Activated CD8-positive, alpha-beta memory T cell treated with anti-CD3 and anti-CD28 coated beads for 24 hours (primary cell): ENCODE measurements at regions not wholly inside any gene's neighbourhood (a gene's known extent, or its start where the extent isn't known, plus 50 kb on each side); places are given as distances from the start of the nearest gene placed in this dataset.

ENCODE experiments used
- DNase-seq: peaks from one replicate; pipeline ENCODE4 v3.0.0-alpha.2; 2020

DNA sequence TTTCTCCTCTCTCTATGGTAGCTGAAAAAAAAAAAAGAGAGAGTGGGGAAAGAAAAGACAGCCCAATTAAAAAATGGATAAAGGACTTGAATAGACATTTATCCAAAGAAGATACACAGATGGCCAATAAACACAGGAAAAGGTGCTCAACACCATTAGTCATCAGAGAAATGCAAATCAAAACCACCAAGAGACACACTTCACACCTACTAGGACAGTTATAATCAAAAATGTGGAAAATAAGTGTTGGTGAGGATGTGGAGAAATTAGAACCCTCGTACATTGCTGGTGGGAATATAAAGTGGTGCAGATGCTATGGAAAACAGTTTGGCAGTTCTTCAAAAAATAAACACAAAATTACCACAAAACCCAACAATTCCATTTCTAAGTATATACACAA lies 172.4 kb upstream of the GRIN2B start:
- no peak for DNase-seq

DNA sequence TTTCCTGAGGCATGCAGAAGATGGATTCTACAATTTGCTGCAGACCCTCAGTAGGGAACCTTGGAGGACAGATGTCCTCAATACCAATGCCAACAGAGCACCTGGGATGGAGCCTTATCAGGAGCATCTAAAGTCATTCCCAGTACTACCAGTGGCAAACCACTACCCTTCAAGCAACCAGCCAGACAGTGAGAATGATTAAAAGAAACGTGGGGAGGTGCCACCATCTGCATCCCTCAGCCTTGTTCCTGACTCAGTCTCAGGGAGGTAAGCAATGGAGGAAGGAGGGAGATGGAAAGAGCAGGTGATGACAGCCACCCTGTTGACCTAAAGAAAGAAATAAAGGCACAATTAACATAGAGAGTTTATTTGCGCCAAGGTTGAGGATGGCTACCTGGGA lies 175.2 kb upstream of the GRIN2B start:
- no peak for DNase-seq

GRCh38 chr12:14157088-14157747 lies 175.8 kb upstream of the GRIN2B start:
- DNase-seq: no peak

DNA sequence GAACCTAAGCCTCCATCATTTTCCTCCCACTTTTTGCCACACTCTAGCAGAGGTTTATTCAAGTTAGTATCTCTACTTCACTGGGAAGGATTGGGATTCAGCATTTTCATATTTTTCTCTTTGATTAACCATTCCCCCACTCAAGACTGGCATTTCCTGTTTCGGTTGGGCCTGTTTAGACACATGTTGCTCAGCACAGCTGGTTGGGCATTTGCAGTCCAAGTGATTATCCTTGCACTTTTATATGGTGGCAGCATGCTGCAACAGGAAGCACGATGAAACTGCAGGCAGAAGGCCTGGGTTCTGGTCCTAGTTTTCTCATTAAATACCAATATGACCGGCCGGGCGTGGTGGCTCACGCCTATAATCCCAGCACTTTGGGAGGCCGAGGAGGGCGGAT lies 182.9 kb upstream of the GRIN2B start:
- DNase-seq: no peak

DNA sequence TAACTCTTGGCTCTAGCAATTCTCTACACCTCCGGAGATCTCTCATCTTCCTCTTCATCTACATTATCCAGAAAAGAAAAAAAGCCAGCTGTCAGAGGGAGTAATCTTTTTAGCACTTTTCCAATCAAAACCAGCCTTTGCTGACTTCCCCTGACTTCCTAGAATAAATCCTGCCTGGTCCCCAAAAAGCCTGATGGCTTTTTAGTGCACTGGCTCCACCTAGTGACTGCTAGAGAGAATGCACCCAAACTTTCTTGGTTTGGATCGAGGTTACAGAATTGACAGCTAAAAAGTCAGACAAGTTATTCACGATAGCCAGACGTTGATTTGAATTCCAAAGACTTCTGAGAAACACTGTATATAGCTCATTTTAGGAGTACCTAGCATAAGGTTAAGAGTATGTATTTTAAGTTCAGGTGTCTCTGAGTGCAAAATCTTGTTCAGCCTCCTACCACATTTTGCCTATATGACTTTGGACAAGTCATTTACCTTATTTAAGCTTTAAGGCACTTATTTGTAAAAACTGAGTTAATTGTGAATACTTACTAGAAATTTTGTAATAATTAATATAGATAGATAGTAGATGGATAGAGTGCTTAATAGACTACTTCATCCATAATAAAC lies 185.7 kb upstream of the GRIN2B start:
- peak; percentile 63 for DNase-seq

GRCh38 chr12:14169281-14169680 lies 187.9 kb upstream of the GRIN2B start:
- DNase-seq: no peak

DNA sequence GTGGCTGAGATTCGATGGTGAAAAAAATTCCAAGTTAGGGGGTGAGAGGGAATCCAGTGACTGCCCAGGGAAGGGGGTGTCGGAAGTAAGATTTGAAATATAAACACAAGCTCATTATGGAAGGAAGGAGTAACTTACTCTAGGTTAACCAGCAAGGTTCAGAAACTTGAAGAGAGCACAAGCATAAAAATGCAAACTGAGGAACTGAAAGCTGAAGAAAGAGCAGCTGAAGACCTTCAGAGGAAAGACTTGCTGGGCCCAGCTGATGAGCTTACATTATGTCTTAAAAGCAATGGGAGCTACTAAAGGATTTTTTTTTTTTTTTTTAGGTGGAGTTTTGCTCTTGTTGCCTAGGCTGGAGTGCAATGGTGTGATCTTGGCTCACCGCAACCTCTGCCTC lies 189.7 kb upstream of the GRIN2B start:
- DNase-seq: no peak

- DNase-seq: no peak
Measured at GRCh38 chr12:14175206-14175605, 190.3 kb upstream of the ATF7IP start.

DNA sequence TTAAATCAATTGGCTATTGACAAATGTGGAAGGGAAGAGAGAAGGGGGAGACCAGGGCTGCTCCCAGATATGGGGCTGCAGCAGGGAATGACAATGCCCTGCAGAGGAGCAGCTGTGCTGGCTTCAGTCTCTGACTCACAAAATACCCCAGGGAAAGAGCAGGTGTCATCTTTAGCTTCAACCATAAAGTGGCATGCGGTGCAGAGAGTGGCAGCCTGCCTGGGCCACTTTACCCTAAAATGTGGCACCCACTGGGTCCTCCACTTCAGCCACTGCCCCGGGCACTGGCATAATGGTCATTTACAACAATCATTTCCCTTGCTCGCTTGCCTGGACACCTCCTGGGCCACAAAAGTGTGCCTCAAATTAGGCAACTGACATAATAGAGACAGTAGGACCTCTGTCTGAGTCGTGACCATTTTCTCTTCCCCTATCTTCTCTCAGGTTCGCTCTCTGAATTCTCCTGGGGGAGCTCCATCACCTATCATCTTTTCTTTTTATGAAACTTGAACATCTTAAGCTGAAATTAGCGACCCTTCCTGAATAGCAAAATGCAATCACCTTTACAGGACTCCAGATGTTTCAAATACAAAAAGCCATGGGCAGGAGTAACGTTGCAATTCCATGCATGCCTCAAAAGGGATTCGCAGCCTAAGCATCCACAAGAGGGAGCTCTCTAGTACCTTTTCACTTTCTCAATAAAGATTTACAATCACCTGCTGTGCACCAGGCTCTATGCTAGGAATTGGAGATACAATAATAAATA lies 179.9 kb upstream of the ATF7IP start:
- no peak for DNase-seq

DNA sequence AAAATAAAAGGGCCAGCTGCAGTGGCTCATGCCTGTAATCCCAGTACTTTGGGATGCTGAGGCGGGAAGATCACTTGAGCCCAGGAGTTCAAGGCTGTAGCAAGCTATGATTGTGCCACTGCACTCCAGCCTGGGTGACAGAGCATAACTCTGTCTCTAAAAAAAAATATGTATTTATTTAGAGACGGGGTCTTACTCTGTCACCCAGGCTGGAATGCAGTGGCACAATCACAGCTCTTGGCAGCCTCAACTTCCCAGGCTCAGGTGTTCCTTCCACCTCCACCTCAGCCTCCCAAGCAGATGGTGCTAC lies 179.3 kb upstream of the ATF7IP start:
- DNase-seq: no peak

GRCh38 chr12:14187002-14187401 lies 178.5 kb upstream of the ATF7IP start:
- no peak for DNase-seq

- DNase-seq: no peak
Measured at GRCh38 chr12:14187966-14188365, 177.5 kb upstream of the ATF7IP start.

- no peak for DNase-seq
Measured at GRCh38 chr12:14188744-14189143, 176.7 kb upstream of the ATF7IP start.

DNA sequence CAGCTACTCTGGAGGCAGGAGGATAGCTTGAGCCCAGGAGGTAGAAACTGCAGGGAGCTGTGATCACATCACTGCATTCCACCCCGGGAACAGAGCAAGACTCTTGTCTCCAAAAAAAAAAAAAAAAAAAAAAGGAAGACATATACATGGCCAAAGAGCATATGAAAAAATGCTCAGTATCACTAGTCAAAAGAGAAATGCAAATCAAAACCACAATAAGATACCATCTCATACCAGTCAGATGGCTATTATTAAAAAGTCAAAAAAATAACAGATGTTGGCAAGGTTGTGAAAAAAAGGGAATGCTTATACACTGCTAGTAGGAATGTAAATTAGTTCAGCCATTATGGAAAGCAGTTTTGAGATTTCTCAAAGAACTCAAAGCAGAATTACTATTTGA lies 174.8 kb upstream of the ATF7IP start:
- no peak for DNase-seq

DNA sequence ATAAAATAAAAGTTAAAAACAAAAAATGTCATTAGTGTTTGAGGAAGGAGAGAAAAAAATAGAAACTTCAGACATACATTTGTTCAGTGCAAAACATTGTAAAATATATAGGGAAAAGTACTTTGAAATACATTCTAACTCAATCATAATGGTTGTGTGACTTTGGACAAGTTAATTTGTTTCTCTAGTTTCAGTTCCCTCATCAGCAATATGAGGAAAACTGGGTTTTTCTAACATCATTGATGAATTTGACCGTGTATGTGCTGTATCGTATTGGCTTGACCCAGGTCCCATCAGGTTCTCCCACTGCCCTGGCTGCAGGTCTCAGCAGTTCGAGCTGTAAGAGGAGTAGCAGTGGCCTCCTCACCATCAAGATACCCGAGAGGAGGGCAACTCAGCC lies 173.9 kb upstream of the ATF7IP start:
- DNase-seq: no peak

DNA sequence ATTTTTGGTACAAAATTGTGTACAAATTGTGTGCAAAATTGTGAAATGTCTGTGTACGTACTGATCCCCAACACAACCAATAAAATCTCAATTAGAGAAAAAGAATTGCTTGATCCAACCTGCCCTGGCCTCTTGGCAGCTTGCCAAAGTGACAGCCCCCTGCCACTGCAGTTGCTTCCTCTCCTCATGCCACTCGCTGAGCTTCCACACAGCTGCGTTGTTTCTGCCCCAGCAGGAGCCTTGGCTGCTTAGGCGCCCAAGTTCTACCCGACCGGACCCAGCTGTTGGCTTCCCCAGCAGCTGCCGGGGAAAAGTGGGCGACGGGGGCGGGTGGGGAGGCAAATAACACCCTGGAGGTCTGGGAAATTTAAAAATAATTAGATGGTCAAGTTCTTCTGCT lies 171.8 kb upstream of the ATF7IP start:
- DNase-seq: no peak

DNA sequence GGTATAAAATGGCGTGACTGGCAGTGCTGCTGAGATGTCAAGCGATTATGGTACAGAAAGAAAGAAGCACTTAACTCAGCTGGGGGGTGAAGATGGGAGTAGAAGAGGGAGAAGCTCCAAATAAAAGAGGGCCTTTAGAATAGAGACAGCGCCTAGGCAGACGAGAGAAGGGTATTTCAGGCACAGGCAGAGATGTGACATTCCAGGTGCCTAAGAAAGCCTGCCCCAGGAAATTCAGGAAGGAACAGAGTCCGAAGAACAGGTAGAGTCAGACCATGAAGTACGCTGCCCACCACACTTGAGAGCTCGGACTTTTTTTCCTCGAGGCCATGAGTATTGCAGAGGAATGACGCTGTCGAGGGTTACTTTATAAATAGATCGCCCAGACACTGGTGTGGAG lies 170.9 kb upstream of the ATF7IP start:
- no peak for DNase-seq

DNA sequence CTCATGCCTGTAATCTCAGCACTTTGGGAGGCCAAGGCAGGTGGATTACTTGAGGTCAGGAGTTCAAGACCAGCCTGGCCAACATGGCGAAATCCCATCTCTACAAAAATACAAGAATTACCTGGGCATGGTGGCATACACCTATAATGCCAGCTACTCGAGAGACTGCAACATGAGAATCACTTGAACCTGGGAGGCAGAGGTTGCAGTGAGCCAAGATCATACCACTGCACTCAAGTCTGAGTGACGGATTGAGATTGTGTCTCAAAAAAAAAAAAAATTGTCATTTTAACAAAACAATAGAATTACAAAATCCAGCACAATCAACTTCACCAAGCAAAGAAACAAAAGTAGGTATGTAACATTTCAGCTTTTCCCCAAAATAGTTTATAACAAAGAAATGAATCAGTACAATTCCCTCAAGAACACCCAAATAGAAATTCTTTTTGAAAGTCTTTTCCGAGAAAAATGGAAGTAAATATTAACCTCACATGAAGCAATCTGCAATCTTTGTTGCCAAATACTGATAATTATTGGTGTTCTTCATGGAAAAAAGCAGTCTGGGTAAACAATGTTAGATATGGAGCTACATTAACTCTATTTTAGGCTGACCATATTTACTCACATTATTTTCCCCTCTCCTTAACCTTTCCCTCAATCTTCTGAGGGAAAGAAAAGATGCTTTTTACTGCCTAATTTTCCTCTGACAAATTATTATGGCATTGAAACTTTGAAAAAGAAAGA lies 165.9 kb upstream of the ATF7IP start:
- DNase-seq: no peak

DNA sequence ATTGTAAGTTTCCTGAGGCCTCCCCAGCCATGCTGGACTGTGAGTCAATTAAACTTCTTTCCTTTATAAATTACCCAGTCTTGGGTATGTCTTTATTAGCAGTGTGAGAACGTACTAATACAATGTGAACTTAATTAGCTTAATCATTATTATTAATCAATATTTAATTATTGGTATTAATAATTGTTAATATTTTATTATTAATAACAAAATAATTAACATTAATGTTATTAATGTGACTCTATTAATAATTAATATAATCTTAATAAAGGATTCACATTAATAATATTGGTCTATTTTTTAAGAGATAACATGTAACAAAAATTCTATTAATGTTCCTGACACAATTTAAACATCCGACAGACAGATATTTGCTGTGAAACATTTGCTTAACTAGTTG lies 164.9 kb upstream of the ATF7IP start:
- DNase-seq: no peak

DNA sequence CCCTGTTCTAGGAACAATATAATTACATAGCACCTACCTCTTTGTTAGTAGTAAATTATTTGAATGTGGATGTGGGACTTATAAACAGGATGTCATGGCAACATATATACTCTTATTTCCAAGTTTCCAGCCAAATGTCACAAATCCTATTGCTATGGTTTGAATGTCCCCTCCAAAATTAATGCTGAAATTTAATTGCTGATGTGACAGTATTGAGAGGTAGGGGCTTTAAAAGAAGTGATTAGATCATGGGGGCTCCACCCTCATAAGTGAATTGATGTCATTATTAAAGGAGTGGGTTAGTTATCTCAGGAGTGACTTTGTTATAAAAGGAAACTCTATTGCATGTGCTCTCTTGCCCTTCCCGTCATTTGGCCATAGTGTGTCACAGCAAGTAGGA lies 164.2 kb upstream of the ATF7IP start:
- DNase-seq: no peak

DNA sequence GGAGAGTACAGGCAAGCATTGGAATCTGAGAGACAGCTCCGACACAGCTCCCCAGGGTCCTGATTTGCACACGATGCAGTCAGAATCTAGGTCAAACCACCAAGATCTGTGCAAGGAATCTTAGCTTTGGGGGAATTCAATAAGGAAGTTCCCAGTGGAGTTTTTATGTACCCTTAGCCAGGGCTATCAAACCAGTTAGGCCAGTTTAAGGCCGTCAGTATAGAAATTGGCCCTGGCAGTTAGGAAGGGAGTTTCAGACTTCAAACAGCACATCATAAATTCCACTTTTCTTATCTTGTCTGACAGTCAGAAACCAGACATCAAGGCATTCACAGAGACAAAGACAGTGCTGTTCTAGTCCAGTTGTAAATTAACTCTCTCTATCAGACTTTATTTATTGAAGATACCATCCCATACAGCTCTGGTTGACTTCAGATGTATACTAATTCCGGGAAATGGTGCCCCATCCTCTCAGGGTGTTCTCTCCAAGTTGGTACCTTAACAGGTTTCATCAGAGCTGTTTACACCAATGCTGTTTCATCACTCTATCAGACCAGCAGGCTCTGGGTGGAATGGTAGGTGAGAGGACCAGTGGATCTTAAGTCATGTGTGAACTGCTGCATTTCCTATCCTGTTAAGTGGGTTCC lies 157.5 kb upstream of the ATF7IP start:
- no peak for DNase-seq

DNA sequence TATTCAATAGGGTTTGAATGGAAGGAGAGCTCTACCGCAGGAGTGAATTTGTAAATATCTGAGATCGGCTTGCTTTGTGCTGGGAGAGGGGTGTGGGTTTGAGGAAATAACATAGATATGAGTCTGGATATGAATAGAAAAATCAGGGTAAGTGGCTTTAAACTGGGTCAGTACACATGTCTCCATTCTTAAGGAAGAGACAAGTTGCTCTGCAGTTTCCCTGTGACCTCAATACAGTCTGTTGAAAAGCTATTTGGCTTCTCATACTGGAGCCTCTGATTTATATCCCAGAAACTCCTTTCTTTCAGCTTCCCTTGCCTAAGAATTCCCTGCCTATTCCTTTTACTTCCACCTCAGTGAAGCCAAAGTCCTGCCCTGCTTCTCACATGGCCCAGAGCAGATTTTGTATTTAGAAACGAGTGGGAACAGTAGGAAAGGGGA lies 153.5 kb upstream of the ATF7IP start:
- no peak for DNase-seq

DNA sequence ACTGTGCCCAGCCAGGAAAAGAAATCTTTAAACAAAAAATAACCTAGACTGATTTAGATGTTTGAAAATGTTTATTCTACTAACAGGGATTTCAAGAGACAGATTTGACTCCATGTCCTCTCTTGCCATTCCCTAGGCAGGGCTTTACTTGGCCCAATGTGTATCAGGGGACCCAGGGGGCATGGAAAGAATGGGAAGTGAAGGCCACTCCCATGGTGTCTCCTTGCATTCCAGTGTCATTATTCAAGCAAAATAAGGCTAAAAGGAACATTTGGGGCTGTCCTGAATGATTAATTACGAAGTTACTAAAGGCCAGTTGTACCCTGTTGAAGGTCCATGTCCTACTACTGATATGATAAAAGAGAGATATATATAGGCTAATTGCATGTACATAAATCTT lies 151.9 kb upstream of the ATF7IP start:
- DNase-seq: no peak
